GM21786 (cell line): ENCODE measurements at regions not wholly inside any gene's neighbourhood (a gene's known extent, or its start where the extent isn't known, plus 50 kb on each side); places are given as distances from the start of the nearest gene placed in this dataset.

Source experiments
- ATAC-seq: cut with Tn5 transposase; IDR thresholded peaks from one replicate; pipeline ENCODE4 v1.9.1; 2021; ENCODE audit not compliant: unreplicated experiment

DNA sequence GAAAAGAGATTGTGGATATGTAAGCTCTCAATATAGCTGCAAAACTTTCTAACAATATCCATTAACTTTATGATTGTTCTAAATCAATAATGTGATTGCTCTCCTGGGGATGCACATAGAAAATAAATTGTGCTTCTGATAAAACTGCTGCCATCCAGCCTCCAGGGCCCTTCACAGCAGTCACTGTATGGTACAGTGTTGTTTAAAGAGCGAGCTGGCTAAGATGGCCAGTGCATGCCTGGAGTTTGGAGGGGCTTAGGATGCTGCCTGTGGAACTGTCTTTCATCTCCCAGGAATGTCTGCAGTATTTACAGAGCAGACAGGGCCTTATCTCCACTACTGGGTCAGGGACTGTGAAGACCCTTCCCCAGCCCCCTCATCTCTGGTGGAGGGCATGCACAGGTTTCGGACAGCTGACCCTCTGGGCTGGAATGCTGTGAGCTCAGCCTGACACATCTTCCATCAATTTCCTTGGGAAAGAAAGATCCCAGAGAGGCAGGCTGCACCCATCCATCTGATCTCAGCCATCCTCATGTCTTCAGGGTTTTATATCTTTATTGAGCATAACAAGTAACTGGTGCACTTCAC is 137.0 kb downstream of the PLPP3 start:
- no peak for ATAC-seq

DNA sequence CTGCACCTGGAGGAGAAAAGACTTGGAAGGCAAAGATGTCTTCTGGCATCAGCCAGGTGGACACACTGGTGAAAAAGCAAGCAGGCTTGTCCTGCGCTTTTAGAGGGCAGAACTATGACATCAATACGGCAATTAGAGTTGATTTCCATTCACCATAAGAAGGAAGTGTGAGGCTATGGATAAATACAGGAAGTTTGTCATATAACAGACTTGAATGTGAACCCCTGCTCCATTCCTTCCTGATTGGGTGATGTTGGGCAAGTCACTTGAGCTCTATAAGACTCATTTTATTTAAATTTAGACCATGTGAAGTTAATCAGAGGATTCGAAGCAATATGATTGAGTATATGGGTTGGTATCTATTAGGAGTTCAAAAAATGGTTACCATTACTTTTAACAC is 137.8 kb downstream of the PLPP3 start:
- ATAC-seq: no peak

DNA sequence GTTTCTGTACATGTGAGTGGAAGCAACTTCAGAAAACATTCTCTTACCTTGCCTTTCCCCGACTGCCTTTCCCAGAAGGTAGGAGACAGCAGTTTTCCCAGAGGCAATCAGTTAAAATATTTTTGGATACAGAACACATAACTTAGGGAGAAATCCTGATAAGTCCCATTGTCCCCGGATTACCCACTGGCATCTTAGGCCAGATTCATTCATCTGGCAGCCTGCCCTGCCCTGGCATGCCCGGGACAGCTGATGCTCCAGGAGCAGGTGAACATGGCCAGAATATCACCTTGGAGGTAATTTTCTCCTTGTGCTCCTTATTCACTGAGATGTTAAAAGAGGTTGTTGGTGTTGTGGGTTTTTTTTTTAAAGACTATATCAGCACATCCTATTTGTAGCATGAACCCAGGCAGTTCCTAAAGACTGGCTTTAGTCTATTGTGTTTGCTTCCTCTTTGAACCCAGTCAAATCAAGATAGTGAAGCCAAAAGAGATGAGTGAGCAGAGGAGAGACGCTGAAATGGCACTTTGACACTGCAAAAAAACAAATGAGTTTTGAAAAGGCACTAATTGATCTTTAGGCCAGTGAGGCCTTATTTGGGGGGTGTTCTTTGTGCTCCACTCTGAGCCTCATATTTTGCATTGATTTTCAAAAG is 139.6 kb downstream of the PLPP3 start:
- ATAC-seq: no peak

DNA sequence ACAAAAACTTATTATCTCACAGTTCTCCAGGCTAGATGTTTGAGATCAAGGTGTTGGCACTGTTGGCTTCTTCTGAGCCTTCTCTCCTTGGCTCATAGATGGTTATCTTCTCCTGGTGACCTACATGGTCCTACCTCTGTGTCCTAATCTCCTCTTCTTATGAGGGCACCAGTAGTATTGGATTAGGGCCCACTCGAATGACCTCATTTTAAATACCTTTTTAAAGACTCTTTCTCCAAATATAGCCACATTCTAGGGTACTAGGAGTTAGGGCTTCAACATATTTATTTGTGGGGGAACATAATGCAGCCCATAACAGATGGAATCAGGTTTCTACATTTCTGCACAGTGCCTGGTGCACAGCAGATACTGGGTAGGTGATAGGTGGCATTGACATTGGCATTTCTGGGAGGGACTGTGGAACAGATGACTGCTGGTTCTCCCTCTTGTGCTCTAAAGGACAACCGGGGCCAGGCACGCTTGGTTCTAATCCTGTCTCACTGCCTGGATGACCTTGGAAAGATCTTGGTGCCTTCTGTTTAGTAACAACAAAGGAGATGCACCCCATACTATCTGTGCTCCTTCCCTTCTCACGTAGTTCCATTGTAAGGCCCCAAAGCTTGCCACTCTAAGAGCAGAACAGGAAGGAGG is 140.3 kb downstream of the PLPP3 start:
- ATAC-seq: no peak

DNA sequence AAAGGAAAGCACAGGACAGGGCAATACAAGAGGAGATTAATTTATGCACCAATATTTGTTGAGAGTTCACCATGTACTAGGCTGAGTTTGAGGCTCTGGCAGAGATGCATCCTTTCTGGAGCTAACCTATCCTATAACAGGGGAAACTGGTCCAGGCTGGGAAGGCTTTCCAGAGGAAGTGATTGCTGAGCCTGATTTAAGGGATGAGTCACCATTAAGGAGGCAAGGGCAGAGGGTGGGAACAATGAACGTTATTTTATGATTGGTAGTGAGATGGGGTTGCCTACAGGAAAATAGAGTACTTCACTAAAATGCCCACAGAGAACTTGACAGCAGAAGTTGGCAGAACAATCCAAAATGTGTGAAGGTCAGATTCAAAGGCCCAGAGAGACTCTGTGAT is 141.4 kb downstream of the PLPP3 start:
- no peak for ATAC-seq

DNA sequence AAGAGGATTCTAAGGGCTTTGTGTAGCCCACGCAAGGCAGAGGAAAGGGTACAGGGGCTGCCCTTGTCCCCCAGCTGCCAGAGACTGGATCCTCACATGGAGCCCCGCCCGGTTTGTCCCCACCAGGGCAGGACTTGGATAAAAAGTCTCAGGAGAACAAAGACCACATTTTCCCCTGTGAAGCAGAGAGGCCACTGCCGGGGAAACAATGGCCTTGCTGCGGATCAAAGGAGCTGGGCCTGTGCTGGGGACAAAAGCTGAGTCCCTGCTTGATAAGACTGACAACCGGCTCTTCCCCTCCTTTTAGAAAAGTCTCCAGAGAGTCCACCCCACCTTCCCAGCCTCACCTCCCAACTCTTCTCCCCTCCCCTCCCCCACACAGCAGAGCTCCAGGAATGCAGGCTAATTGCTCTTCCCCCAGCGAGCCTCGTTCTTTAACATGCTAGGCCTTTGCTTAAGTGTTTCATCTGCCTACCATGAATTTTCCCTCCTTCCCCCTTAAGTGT is 142.4 kb downstream of the PLPP3 start:
- no peak for ATAC-seq

DNA sequence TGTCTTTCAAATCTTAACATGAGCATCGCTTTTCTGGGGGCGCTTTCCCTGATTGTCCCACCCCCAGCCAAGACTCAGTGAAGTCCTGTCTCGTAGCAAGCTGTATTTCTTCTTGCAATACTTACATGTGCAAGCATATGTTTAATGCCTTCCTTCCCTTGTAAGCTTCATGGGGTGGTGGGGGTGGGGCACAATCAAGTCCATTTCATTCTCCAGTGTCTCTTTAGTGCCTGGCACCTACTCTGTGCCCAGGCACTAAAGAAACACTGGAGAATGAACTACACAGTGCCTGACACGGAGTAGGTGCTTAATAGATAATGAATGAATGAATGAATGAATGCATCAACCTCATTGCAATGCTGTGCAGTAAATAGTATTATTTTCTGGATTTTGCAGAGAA is 143.1 kb downstream of the PLPP3 start:
- ATAC-seq: no peak

DNA sequence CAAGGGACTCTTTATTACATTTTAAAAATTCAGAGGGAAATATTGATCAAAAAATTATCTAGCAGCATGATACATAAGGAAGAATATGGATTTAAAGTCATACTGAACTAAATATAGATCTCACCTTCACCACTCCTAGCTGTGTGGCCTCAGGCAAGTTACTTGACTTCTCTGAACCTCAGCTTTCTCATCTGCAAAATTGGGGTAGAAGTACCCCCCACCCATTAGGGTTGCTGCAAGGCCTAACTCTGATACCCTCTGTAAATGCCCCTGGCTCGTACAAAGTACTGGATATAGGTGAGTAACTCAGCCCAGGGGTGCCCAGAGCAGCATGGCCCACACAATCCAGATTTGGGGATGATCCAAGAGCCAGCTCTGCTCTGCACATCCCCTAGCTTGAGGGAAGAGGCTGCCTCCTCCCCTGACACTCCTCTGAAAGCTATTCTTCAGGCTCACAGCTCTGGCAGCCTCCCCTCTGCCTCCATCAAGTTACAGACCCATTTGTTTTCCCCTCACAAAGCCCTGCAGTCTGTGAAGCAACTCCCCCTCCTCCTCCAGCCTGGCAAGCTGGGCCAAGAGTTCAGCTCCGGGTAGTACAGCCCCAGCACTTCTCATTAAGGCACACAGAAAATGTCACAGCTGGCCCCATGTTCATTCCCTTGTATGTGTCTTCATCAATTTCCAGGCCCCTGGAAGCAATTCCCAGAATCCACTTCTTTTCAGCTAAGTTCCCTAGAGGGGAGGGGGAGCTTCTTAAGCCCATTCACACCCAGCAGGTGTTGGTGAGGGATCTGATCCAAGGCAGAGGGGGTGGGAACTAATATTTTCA is 143.7 kb downstream of the PLPP3 start:
- no peak for ATAC-seq

DNA sequence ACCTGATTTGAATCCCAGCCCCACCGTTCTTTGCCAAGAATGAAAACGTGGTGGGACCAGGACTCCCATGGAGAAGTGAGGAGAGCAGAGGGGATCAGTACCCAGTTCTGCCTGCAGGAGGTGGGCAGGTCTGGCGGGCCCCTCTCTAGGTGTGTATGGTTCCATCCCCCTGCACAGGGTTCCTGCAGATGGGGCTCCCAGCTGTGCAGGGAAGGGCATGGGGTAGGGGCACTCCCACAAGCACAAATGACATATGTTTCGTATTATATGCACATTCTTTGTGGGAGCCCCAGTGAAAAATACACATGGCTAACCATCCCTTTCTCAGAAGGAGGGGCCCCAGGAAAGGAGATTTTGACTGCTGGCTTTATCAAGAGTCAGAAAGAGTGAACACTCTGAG is 144.6 kb downstream of the PLPP3 start:
- no peak for ATAC-seq

DNA sequence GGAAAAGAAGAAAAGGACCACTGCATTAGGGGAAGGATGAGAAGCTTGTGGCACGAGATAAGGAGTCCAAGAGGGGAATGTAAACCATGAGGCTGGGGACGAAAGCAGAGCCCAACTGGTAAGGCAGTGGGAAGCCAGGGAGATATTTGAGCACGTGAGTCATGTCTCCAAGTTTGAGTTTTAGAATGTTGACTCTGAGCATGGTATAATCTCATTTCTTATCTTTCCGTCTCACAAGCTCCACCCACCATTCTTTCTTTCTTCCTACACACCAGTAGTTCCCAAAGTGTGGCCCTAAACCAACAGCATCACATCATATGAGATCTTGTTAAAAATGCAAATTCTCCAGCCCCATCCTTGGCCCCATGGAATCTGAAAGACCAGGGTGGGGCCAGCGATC is 145.3 kb downstream of the PLPP3 start:
- ATAC-seq: no peak

DNA sequence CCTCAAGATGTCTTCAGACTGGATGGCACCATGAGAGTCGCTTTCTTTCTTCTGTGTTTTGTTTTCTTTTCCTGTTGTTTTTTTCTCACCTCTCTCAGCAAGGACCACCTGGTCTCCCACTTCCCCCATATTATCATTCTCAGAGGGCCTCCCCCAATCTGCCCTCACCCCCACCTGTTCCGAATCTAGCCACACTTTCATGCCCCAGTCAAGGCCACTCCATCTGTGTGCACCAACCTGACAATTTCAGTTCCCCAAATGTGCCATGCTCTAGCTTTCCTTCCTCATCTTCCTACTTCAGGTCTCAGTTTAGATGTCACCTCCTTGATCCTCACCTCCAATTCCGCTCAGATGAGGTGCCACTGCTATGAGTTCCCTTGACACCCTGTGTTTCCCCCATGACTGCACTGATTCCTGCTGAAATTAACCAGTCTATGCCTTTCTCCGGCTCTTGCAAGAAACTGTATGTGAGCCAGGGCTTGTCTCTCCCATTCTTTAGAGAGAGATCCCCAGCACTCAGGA is 146.2 kb downstream of the PLPP3 start:
- ATAC-seq: no peak

DNA sequence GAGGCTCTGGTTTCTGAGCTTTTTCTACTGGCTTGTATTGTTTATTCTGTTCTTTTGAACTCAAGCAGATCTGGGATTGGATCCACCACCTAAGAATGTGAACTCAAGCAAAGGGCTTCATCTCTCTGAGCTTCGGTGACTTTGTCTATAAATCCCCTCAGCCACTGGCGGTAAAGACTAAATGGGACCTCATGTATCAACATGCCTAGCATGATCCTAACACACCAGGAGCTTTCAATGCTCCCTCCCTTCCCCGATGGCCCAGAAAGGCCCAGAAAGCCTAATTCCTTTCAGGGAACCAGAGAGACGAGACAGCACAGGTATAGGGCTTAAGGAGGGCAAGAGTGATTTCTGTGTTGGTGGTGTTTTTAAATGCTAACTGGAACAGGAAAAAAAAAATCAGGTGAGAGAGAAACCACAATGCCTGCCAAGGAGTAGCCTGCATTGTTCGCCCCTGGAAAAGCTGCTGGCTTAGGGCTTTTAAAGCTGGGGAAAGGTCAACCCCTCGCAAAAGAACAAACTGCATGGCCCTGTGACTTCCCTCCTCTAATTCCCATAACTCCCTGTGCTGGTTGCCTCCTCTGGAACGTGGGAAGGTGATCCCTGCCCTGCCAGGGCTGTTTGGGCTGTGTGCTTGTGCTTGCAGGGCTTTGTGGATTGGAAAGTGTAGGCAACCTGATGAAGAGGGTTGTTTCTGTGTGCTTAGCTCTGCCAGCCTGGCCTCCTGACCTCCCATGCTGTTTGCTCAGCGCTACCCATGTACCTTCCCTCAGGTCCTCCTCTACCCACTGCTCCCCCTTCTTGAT is 147.0 kb downstream of the PLPP3 start:
- ATAC-seq: no peak

DNA sequence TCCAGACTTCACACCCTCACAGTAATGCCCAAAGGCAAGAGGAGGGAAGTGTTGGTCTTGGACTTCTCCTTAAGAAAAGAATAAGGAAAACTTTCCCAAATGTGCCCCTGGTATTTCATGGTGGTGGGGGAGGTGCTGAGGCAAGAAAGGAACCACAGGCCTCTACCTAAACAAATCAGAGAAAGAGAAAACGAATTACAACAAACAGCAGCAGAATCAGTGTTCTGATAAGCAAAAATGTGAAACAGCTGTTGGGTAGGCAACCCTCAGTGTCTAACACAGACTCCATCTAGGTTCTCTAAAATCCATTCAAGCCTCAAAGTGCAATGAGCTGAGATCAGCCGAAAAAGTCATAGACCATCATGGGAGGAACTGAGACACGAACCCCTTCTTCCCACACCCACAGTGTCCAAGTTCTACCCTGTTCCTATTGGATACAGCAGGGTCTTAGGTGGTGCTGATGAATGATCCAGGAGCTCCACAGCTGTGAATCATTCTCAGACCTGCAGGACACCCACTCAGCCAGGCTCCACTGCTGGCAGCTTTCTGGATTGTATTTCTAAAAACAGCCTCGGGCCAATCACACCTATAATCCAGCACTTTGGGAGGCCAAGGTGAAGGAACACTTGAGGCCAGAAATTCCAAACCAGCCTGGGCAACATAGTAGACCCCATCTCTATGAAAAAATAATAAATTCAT is 149.1 kb downstream of the PLPP3 start:
- no peak for ATAC-seq

DNA sequence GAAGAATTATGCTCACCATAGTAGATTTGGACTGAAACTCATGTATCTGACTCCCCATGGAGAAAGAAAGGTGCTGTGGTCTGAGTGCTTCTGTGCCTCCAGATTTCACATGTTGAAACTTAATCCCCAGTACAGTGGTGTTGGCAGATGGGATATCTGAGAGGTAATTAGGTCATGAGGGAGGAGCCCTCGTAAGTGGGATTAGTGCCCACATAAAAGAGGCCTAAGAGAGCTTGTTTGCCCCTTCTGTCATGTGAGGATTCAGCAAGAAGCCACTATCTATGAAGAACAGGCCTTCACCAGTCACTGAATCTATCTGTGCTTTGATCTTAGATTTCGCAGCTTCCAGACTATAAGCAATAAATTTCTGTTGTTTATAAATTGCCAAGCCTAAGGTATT is 150.1 kb downstream of the PLPP3 start:
- ATAC-seq: no peak

DNA sequence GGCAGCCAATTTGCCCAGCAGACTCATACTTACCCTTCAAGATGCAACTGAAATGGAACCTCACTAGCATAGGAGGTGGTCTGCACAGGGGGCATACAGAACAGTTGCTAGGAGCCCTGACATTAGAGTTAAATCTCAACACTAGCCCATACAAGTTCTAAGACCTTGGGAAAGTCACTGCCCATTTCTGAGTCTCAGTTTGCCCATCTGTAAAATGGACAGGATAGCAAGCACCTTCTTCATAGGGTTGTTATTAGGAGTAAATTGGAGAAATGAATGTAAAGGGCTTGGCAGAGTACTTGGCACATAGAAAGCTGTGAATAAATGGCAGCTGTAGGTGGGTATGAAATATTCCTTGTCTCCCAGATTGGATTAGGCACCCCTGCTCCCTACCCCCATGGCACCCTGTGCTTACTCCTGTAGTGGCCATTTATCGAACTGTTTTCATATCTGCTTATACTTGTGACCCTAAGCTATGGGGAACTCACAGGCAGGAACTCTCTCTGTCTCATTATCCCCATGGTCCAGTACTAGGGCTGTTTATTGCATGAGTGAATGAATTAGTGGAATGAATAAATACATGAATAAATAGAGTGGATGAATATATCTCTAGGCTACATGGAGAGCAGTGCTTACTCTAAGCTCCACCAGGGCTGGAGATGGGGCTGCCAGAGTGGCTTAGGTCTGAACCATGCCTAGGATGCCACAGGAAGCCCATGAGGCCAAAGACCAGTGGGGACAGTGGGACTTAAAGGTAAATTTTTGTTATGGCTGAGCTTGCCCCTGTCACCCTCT is 152.6 kb downstream of the PLPP3 start:
- ATAC-seq: no peak

DNA sequence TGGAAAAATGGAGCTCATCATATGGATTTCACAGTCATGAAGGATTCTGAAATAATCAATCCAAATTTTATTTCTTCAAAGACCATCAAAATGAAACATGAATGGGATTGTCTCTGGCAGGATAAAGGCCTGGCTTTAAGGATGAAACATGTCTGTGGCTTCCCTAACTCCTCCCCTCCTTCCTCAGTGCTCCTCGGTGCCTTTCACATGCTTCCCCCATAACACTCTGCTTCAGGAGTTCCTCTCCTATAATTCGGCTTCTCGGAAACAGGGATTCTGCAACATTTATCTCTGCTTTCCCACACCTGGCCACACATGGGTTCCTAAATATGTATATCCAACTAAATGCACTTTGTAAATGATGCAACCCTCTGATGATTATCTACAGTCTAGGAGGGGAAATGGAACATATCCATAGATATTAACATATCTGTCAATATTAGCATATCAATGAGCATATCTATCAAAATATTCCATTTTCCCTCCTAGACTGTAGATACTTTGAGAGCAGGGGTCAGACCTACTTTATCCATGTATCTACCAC is 153.8 kb downstream of the PLPP3 start:
- no peak for ATAC-seq

DNA sequence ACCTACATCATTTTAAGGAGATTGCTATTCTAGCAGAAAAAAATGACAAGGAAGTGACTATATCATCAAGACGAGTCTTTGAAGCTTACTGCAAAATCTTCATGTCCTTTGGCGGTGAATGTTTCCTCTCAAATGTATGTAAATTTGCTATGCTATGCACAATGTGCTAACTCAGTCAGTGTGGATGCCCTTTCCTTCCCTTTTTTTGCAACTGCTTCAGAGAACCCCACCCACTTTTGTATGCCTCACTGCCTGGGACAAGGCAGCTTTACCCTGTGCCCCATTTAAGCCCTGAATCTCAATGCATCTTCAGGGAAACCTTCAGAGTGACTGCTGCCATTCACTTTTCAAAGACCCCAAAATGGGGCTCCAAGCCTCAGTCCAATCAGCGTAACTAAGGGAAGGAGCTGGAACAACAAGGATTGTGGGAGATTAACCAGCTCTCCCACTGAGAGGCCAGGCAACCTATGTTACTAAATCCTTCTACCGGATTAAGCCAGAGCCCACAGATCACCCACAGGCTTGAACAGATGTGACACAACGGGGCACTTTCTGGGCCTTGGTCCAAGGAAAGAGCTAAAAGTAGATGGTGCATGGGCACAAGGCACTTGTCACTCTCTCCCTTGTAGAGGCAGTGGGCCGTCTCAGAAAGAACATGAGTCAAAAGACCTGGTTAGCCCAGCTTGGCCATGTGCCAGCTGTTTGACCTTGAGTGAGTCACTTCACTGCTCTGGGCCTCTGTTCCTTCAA is 154.4 kb downstream of the PLPP3 start:
- no peak for ATAC-seq

DNA sequence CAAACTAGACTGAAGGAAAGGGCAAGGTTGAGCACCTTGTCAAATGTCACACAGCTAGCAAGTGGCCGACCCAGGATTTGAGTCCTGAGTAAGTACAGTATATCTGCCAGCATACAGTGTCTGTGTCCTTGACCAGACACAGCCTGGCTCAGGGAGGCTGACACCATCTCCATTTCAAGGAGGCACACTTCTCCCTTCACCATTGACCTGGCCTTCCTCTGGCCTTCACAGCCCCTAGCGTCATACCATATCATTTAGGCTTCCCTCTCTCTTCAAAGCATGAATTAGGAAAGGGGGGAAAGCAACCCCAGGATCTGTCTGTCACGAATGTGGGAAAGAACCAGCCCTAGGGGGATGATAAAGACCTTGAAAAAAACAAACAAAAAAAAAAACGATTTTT is 155.6 kb downstream of the PLPP3 start:
- ATAC-seq: no peak
